ENCODE measurements at regions not wholly inside any gene's neighbourhood (a gene's known extent, or its start where the extent isn't known, plus 50 kb on each side); places are given as distances from the start of the nearest gene placed in this dataset.
"Not testable (repeated sequence)": the region's sequence is repeated elsewhere in the genome, so short reads cannot be mapped to it uniquely, and the experiment has no call there.

GRCh38 chr9:113740508-113741500 lies 135.3 kb upstream of the ZNF618 start:
- H3K36me3 ChIP-seq (replicated peaks in 1 of 2; ENCODE audit: control insufficient read depth in 1 of 2, insufficient read depth in 2 of 2, low read length in 1 of 2); H3K4me2 ChIP-seq; H3K9me2 ChIP-seq; H3K27me3 ChIP-seq (ENCODE audit: insufficient read depth); H2AFZ ChIP-seq (ENCODE audit: low read depth); H3K4me1 ChIP-seq (ENCODE audit: control insufficient read depth in 1 of 2, insufficient read depth in 2 of 2, low read depth in 1 of 2, low read length in 1 of 2); H3K27ac ChIP-seq (ENCODE audit: low read depth in 2 of 2, low read length in 1 of 2); H3F3A ChIP-seq (replicated peaks; ENCODE audit: insufficient read depth); H3K79me2 ChIP-seq (ENCODE audit: insufficient read depth); H4K20me1 ChIP-seq (ENCODE audit: insufficient read depth); H3K4me3 ChIP-seq (ENCODE audit: low read depth in 2 of 2, low read length in 1 of 2); H3K9me3 ChIP-seq; H3K9ac ChIP-seq; POLR2A ChIA-PET: not testable (repeated sequence)
- WGBS (ENCODE audit: low lambda C conversion rate) = 11% methylated on average over 8 of the region's 8 CpGs
- CTCF ChIA-PET = interaction anchor here (0.5 to 1.1 kb wide), 7 partner anchors 39 to 565 kb away, joined by 3 to 4 read pairs (median 3); no protein-coding TSS in a partner anchor
- DNase-seq = peak; percentile 7
- peak; percentile 83 for TF ChIP-seq PBX3 (IDR thresholded peaks at IDR 0.05)
- peak; percentile 49; the same call in 1 of the 2 replicates for TF ChIP-seq TCF12 (IDR thresholded peaks at IDR 0.05)
- peak; percentile 39; the same call in 1 of the 2 replicates for TF ChIP-seq FOSL2 (IDR thresholded peaks at IDR 0.05; ENCODE audit: borderline replicate concordance, low read depth)
- peak; percentile 19; the same call in 1 of the 2 replicates for TF ChIP-seq JUND (IDR thresholded peaks at IDR 0.05)

- Histone ChIP-seq H3K36me3 (replicated peaks in 1 of 2; ENCODE audit: control insufficient read depth in 1 of 2, insufficient read depth in 2 of 2, low read length in 1 of 2) (no peaks in the 10 kb centered on the region), H3F3A (replicated peaks; ENCODE audit: insufficient read depth) (peaks cover 9% of the 10 kb centered on the region), H4K20me1 (ENCODE audit: insufficient read depth) (no peaks in the 10 kb centered on the region), H3K9me3 (no peaks in the 10 kb centered on the region), H3K27ac (ENCODE audit: low read depth in 2 of 2, low read length in 1 of 2) (no peak overlapping the region), H3K4me2 (no peak overlapping the region), H3K9me2 (no peaks in the 10 kb centered on the region), H3K4me1 (ENCODE audit: control insufficient read depth in 1 of 2, insufficient read depth in 2 of 2, low read depth in 1 of 2, low read length in 1 of 2) (peaks cover 0 to 3% of the 10 kb centered on the region in 2 experiments; a peak in 1 of 4 replicates), H3K27me3 (ENCODE audit: insufficient read depth) (no peaks in the 10 kb centered on the region), H2AFZ (ENCODE audit: low read depth) (no peak overlapping the region), H3K79me2 (ENCODE audit: insufficient read depth) (no peaks in the 10 kb centered on the region), H3K4me3 (ENCODE audit: low read depth in 2 of 2, low read length in 1 of 2) (no peak overlapping the region), H3K9ac (no peak overlapping the region)
- ChIA-PET POLR2A (no interaction called here), CTCF (interaction anchor here (0.7 to 3.3 kb wide), 4 partner anchors 60 to 340 kb away, joined by 3 to 11 read pairs (median 4); no protein-coding TSS in a partner anchor)
- TF ChIP-seq YY1 (IDR thresholded peaks at IDR 0.05; ENCODE audit: low read depth) = no peak
- TF ChIP-seq JUND (IDR thresholded peaks at IDR 0.05) = no peak
- no peak for TF ChIP-seq EZH2phosphoT487 (IDR thresholded peaks at IDR 0.05; ENCODE audit: borderline replicate concordance, low read depth)
- 0 out of 2 replicates have a peak, but pooled peaks have one; percentile 20 for TF ChIP-seq TCF12 (IDR thresholded peaks at IDR 0.05)
- no peak for TF ChIP-seq REST (IDR thresholded peaks at IDR 0.05; ENCODE audit: low read depth, low read length)
- WGBS (ENCODE audit: low lambda C conversion rate) = 55% methylated on average over 12 of the region's 12 CpGs
- DNase-seq = no peak
Measured at GRCh38 chr9:113741886-113742854, 133.9 kb upstream of the ZNF618 start.
